KG1 (cell line): ENCODE measurements at regions not wholly inside any gene's neighbourhood (a gene's known extent, or its start where the extent isn't known, plus 50 kb on each side); places are given as distances from the start of the nearest gene placed in this dataset.
"Not testable (repeated sequence)": the region's sequence is repeated elsewhere in the genome, so short reads cannot be mapped to it uniquely, and the experiment has no call there.

Experiments used
- DNase-seq: peaks from one replicate; lab custom pipeline; 2025; lab: John Stamatoyannopoulos, UW

DNA sequence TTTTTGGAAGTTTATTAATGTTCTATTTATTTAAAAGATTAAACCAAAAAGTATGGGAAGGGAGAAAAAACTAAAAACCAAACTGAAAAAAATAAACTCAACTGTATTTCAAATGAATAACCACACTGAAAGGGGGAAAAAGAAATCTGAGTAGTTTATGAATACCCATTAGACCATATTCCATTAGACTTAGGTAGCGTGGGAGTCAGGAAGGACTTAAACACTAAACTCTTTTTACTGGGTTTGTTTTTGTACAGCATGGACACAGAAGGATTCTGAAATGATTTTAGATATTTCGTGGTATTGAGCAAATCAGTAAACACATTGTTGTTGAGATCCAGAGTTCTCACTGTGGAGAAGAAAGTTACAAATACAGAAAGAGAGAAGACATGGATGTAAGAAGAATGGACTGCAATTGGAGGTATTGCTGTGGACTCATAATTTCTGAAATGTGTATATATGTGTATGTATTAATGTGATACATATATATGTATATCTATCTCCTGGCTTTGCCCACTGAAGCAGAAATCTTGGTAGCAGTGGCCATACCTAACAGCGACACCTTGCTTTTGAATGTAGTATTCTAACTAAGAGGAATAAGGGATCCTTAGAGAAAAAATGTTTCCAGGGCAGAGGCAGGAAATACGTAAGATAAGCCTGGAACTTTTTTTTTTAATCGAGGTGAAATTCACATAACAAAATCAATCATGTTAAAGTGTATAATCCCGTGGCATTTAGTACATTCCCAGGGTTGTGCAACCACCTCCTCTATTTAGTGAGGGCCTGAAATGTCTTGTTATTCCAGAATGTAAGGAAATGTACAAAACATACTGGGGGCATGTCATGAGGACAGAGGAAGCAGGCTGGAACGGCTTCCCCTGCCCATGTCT lies 228.8 kb downstream of the SMARCA2 start:
- DNase-seq: no peak

DNA sequence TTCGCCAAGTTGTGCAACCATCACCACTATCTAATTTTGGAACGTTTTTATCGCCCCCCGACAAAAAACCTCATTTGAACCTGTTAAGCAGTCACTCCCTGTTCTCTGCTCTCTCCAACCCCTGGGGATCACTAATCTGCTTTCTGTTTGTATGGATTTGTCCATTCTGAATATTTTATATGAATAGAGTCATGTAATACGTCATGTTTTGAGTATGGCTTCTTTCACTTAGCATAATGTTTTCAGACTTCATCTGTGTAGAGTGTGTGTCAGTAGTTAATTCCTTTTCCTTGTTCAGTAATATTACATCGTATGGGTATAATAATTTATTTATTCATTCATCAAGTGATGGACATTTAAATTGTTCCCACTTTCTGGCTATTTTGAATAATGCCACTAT lies 232.2 kb downstream of the SMARCA2 start:
- no peak for DNase-seq

- DNase-seq: no peak
Observed at GRCh38 chr9:2248768-2249265, 233.7 kb downstream of the SMARCA2 start.

DNA sequence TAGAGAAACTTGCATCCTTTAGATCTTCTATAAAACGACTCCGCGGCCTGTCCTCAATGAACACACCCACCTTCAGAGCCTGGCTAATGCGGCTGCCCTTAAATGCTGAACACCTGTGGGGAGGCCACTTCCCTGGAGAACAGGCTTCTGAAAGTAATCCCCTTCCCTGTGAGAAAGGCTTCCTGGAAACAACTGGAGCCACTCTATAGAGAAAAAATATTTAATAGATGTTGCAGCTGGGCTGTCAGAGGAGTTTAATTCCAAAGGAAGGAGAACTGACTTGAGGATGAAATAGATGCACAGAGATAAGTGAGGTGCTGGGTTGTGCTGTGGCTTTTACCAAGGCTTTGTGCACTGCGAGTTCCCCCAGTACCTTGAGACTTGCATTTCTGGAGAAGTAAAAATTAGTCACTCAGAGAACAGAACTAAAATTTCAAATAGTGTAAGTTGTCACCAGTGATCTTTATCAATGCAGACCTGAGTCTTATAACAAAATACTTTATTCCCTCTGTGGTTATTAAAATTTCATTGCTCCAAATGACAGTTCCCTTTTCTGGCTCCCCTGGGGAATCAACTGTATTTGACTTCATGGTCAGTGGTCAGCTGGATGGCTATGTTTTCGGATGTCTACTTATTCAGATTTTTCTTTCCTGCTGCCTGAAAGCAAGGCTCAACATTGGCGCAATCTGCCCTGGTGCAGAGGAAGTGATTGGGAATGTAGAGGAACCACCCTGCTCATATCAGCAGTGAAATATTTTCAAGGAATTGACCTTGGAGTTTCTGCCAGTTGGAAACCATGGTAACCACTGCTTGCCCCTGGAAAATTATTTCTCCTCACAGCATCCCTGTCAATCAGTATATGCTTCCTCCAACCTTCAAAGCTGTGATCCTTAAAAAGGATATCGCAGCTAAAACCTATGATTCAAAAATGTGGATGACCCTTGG lies 238.8 kb downstream of the SMARCA2 start:
- DNase-seq: no peak

DNA sequence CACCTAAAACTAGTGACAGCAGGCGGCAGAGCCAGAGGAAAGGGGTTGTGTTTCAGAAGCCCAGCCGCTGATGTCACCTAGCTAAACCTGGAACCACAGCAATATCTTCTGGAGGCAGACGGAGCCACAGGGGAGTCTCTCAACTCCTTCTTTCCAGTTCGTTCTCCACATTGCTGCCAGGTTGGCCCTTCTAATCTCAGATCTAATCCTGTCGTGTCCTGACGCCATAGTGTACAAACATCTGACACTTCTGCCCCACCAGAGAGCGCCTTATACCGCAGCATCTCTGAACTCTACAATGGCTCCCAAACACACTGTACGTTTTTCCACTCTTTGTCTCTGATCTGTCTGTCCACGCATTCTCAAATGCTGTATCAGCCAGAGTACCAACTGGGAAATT lies 240.0 kb downstream of the SMARCA2 start:
- DNase-seq: no peak

GRCh38 chr9:2257248-2257929 lies 242.2 kb downstream of the SMARCA2 start:
- no peak for DNase-seq

- no peak for DNase-seq
Observed at GRCh38 chr9:2260417-2261306, 245.5 kb downstream of the SMARCA2 start.

DNA sequence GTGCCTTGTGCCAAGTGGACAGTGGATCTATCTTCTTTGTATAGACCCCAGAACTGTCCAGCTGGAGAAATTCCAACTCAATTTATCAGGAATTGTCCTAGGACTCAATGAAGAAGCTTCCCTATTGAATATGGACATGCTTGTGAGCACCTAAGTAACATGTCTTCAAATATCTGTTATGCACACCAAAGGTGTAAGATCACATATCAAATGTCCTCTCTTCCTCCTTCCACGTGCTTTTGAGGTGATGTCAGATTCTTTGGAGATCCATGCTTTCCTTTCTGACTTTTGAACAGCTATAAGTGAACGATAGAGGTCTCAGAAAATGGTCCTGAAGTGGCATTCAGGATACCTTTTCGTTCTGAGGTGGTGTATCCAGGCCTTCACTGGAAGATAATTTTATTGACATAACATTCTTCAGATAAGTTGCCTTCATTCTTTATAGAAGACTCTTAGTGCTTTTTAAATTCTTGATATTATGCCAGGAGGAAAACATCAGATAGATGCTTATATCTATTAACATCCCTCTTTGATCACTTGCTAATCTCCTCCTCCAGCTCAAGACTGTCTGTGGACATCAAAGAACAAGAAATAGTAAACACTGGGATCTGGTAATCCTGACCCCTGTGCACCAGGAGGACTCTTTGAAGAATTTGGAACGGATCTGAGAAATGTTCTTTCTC lies 246.4 kb downstream of the SMARCA2 start:
- no peak for DNase-seq

GRCh38 chr9:2262386-2263071 lies 247.4 kb downstream of the SMARCA2 start:
- no peak for DNase-seq

DNA sequence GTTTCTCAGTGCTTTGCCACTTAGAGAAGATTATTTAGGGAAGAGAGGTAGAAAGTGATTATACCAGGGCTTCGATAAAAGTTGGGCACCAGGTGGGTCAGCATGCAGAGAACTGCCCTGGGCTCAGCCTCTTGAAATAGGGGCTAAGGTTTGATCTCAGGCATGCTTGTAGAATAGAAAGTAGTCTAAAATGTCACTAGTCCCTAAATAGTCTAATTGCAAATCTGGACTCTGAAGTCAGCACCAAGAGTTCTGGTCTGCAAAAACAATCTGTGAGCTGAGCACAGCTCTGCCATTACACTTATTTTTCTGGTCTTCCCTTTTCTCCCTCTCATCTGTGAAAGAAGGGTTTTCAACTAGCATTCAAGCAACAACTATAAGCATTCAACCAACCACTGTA lies 248.0 kb downstream of the SMARCA2 start:
- no peak for DNase-seq

DNA sequence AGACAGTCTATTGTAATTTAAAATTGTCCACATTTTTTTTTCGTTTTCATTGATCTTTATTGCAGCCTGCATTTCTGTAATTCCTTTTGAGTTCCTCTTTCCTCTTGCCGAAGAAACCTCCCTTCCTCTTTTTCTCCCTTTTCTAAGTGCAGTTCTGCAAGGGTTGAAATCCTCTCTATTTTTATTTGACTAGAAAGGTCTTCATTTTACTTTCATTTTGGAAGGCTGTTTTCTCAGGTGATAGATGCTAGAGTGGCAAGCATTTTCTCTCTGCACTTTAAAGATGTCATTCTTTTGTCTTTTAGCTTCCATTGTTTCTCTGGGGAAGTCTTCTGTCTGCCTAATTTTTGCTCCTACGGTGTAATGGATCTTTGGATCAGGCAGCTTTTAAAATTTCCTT lies 248.5 kb downstream of the SMARCA2 start:
- no peak for DNase-seq

- no peak for DNase-seq
Observed at GRCh38 chr9:2264081-2264480, 248.9 kb downstream of the SMARCA2 start.

GRCh38 chr9:2267181-2267745 lies 252.1 kb downstream of the SMARCA2 start:
- no peak for DNase-seq

DNA sequence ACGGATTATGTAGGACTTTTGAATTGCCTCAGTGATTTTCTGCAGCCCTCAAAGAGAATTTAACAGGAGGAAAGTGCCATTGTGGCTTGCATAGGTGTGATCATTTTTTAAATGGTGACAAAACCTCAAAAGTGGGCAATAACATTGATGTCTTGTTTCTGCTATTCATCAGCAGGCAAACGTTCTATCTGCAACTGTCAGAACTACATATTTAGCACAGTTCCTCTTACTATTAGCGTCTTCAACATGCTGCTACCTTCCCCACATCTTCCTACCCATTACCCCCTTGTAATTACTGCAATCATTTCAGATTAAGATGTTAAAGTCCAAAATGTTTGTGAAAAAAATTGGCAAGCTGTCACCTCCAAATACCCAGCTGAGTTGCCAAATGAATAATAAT lies 254.6 kb downstream of the SMARCA2 start:
- no peak for DNase-seq

DNA sequence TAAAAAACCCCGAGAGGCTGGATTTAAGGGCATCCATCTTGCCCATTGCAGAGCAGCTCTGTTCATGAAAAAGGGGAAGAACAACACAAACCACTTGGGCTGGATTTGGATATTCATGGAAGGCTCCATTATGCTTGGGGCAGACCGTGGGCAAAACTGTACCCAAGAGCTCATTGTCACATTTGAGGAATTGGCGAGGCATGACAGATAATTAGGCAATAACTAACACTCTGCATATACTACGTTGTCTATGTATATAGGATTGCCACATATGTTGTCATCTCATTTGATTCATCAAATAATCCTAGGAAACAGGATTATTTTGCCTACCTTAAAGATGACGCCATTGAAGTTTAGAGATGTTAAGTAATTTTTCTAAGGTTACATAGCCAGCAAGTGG lies 255.4 kb downstream of the SMARCA2 start:
- DNase-seq: no peak

- DNase-seq: no peak
Observed at GRCh38 chr9:2271426-2271825, 256.3 kb downstream of the SMARCA2 start.

DNA sequence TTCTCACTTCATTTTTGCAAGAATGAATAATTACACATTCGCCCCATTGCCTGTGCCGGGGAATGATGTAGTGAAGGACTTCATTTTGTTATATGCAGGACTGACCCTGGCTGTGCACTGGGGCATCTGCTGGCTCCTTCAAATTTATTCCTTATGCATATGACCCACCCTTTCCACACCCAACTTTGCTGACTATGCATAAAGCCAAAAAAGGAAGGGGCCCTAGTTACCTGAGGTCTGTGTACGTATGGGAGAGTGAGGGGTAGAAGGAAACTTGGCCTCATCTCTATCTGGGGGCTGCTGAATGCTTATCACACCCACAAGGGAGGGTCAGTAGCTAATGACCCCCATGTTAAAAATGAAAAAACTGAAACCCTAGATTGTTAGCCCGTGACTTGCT lies 259.6 kb downstream of the SMARCA2 start:
- no peak for DNase-seq

- no peak for DNase-seq
Observed at GRCh38 chr9:2276296-2276695, 261.1 kb downstream of the SMARCA2 start.

GRCh38 chr9:2277133-2277532 lies 262.0 kb downstream of the SMARCA2 start:
- not testable (repeated sequence) for DNase-seq

- DNase-seq: not testable (repeated sequence)
Observed at GRCh38 chr9:2277644-2278043, 262.5 kb downstream of the SMARCA2 start.
